ENCODE measurements at regions not wholly inside any gene's neighbourhood (a gene's known extent, or its start where the extent isn't known, plus 50 kb on each side); places are given as distances from the start of the nearest gene placed in this dataset.
"Not testable (repeated sequence)": the region's sequence is repeated elsewhere in the genome, so short reads cannot be mapped to it uniquely, and the experiment has no call there.

- no peak for DNase-seq
These were observed 195.4 kb upstream of the MSX2 start for GRCh38 chr5:174528821-174529544.

GRCh38 chr5:174529925-174530681 lies 194.3 kb upstream of the MSX2 start:
- DNase-seq = no peak

- peak; percentile 1 for DNase-seq
These were observed 192.6 kb upstream of the MSX2 start for GRCh38 chr5:174531782-174532191.

GRCh38 chr5:174532455-174533453 lies 191.6 kb upstream of the MSX2 start:
- DNase-seq = peak; percentile 18

- no peak for DNase-seq
These were observed 190.6 kb upstream of the MSX2 start for GRCh38 chr5:174533751-174534241.

GRCh38 chr5:174535669-174536068 lies 188.7 kb upstream of the MSX2 start:
- no peak for DNase-seq

GRCh38 chr5:174539823-174540222 lies 184.6 kb upstream of the MSX2 start:
- not testable (repeated sequence) for DNase-seq

- no peak for DNase-seq
These were observed 182.3 kb upstream of the MSX2 start for GRCh38 chr5:174542037-174542436.

GRCh38 chr5:174542471-174542870 lies 181.9 kb upstream of the MSX2 start:
- no peak for DNase-seq

- no peak for DNase-seq
These were observed 178.5 kb upstream of the MSX2 start for GRCh38 chr5:174545926-174546325.

GRCh38 chr5:174547814-174548213 lies 176.6 kb upstream of the MSX2 start:
- DNase-seq = no peak

- no peak for DNase-seq
These were observed 175.1 kb upstream of the MSX2 start for GRCh38 chr5:174549254-174549653.

- DNase-seq = no peak
These were observed 174.4 kb upstream of the MSX2 start for GRCh38 chr5:174550026-174550425.

- DNase-seq = no peak
These were observed 172.0 kb upstream of the MSX2 start for GRCh38 chr5:174552428-174552827.

GRCh38 chr5:174553556-174553955 lies 170.8 kb upstream of the MSX2 start:
- no peak for DNase-seq

GRCh38 chr5:174555726-174556125 lies 168.7 kb upstream of the MSX2 start:
- DNase-seq = no peak

- no peak for DNase-seq
These were observed 167.6 kb upstream of the MSX2 start for GRCh38 chr5:174556756-174557155.

GRCh38 chr5:174558190-174558589 lies 166.2 kb upstream of the MSX2 start:
- no peak for DNase-seq

- no peak for DNase-seq
These were observed 165.2 kb upstream of the MSX2 start for GRCh38 chr5:174559141-174559540.

- DNase-seq = no peak
These were observed 164.8 kb upstream of the MSX2 start for GRCh38 chr5:174559566-174560090.

GRCh38 chr5:174560861-174561260 lies 163.5 kb upstream of the MSX2 start:
- no peak for DNase-seq

GRCh38 chr5:174563040-174563439 lies 161.3 kb upstream of the MSX2 start:
- DNase-seq = not testable (repeated sequence)

- DNase-seq = no peak
These were observed 160.5 kb upstream of the MSX2 start for GRCh38 chr5:174563899-174564298.
